ENCODE measurements at regions not wholly inside any gene's neighbourhood (a gene's known extent, or its start where the extent isn't known, plus 50 kb on each side); places are given as distances from the start of the nearest gene placed in this dataset.

DNA sequence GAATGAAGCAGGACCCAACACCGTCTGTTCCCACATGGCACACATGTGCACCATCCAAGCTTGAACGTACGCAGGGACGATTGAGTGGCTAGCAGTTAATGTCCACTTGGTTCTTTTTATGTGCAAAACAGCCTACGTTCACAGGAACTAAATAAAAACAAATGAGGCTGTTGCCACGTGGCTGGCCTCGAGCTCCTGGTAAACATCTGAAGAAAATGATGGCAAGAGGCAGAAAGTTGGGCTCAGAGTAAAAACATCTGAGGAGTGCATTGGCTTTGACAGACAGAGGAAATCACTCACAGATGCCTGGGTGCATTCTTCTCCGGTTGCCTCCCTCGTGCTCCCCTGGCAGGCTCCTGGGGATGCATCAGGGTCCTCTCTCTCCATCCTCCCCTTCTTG is 177.9 kb downstream of the NRP2 start:
- TF ChIP-seq, protein P1, sequence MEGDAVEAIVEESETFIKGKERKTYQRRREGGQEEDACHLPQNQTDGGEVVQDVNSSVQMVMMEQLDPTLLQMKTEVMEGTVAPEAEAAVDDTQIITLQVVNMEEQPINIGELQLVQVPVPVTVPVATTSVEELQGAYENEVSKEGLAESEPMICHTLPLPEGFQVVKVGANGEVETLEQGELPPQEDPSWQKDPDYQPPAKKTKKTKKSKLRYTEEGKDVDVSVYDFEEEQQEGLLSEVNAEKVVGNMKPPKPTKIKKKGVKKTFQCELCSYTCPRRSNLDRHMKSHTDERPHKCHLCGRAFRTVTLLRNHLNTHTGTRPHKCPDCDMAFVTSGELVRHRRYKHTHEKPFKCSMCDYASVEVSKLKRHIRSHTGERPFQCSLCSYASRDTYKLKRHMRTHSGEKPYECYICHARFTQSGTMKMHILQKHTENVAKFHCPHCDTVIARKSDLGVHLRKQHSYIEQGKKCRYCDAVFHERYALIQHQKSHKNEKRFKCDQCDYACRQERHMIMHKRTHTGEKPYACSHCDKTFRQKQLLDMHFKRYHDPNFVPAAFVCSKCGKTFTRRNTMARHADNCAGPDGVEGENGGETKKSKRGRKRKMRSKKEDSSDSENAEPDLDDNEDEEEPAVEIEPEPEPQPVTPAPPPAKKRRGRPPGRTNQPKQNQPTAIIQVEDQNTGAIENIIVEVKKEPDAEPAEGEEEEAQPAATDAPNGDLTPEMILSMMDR (IDR thresholded peaks at IDR 0.05): no peak
- no peak for TF ChIP-seq EZH2phosphoT487 (IDR thresholded peaks at IDR 0.05)
